Cardiac septum (tissue), 1 donor: ENCODE measurements at regions not wholly inside any gene's neighbourhood (a gene's known extent, or its start where the extent isn't known, plus 50 kb on each side); places are given as distances from the start of the nearest gene placed in this dataset.

Experiments
- DNase-seq: peaks from one replicate; pipeline ENCODE4 v3.0.0-alpha.2; 2020; ENCODE audit warnings: low spot score
- intact Hi-C: fragments of 100-400 bp; cut with DNase I; formaldehyde crosslinking; loops from one replicate; pipeline ENCODE4 v1.14.0; 2022
- donor health status: DM: no; HTN: no; CAD: no.

DNA sequence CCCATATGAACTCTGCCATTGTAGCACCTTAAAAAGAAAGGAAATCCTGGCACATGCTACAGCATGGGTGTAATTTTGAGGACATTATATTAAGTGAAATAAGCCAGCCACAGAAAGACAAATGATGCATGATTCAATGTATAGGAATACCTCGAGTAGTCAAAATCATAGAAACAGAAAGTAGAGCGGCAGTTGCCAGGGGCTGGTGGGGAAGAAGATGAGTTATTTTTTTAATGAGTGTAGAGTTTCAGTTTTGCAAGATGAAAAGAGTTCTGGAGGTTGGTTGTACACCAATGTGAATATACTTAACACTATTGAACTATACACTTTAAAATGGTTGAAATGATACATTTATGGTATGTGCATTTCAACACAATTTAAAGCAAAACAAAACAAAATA lies 133.0 kb downstream of the ZDHHC21 start:
- no peak for DNase-seq
- intact Hi-C loops = no loop called here

- DNase-seq = no peak
- intact Hi-C loops = no loop called here
Observed at GRCh38 chr9:14554886-14555285, 138.3 kb downstream of the ZDHHC21 start.

GRCh38 chr9:14547245-14548060 lies 145.8 kb downstream of the ZDHHC21 start:
- intact Hi-C loops = no loop called here
- no peak for DNase-seq

- no peak for DNase-seq
- intact Hi-C loops = no loop called here
Observed at GRCh38 chr9:14546693-14547092, 146.5 kb downstream of the ZDHHC21 start.

- DNase-seq = no peak
- intact Hi-C loops = no loop called here
Observed at GRCh38 chr9:14542071-14542470, 151.2 kb downstream of the ZDHHC21 start.

GRCh38 chr9:14538526-14538925 lies 154.7 kb downstream of the ZDHHC21 start:
- no peak for DNase-seq
- intact Hi-C loops = no loop called here

DNA sequence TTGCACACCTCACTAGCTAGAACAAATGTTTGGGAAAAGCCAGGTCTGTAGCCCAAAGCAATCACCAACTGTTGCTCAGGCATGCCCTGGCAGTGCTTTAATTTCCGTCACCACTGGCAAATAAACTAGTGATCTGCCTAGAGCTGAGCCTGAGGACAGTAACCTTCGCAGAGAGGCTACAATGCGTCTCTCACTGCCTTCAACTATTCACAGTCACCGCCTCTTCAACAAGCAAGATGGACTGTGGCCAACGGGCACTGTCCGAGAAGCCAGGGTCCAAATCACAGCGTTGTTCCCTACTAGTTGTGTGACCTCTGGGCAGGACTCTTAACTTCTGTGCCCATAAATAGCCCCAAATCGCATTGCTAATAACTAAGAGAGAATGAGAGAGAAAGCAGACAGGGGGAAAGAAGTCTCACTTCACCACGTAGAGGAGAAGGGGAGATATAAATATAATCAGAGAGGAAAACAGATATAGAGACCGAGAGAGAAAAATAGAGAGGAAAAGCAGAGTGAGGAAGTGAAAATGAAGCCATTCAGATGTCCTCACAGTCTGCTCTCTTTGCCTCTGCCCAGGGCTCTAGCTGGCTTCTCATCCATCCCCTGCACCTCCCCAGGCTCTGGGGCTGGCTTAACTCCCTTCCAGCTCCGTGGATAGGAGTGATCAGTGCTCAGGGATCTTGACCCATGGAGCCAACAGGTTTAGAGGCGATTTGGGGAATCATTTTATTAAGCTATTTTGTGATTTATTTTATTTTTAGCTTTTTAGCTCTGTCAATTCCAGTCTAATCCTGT lies 157.9 kb downstream of the ZDHHC21 start:
- DNase-seq = no peak
- intact Hi-C loops = no loop called here

DNA sequence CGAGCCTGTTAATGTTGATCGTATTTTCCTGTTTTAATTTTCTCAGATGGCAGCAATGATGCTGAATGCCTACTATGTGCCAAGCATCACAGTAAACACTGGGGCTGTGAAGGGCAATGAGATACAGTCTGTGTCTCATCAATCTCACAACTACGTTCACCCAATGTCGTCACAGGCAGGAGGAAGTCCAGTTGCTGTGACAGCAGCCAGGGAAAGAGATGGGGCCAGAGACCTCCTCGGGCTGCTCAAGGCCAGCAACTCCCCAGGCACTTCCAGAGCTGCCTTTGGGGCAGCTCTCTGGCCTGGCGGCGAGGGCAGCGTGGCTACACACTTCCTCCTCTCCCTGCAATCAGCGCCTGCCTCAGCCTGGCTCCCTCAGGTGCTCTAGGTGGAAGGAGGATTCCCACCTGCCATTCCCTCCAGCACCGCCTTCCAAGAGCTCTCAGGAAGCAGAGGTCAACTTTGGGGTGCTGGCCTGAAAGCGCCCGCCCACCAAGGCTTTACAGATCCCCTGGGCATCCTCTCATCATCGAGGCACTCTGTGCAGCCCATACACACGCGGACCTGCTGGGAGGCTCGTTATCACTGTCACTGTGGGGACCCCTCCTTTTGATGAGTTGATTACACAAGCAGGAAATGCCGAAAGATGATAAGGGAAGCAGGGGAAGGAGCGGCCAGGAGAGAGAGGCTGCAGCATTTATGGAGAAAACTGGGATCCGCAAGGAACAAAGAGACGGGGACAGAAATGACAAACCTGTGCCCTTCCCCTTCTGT lies 159.2 kb downstream of the ZDHHC21 start:
- DNase-seq = no peak
- intact Hi-C loops = no loop called here

GRCh38 chr9:14532456-14533115 lies 160.6 kb downstream of the ZDHHC21 start:
- intact Hi-C loops = no loop called here
- no peak for DNase-seq

GRCh38 chr9:14531341-14532269 lies 161.6 kb downstream of the ZDHHC21 start:
- DNase-seq = no peak
- intact Hi-C loops = no loop called here

DNA sequence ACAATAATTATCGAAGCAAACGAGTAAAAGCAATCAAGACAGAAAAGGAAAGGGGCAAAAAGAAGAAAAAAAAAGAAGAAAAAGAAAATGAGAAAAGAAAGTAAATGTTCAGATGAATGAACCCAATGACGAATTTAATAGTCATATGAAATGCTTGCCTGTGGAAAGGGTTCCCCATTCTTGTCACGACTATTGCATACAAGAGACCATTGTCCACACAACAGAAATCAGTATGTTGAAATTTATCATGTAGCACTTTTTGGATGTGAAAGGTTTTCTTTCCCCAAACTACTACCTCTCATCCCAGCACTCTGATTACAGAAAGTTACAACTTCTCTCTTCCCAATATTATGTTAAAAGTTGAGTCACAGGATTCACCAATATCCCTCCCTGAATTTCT lies 162.4 kb downstream of the ZDHHC21 start:
- no peak for DNase-seq
- intact Hi-C loops = no loop called here

GRCh38 chr9:14530366-14530765 lies 162.9 kb downstream of the ZDHHC21 start:
- intact Hi-C loops = no loop called here
- no peak for DNase-seq

GRCh38 chr9:14529629-14530028 lies 163.6 kb downstream of the ZDHHC21 start:
- intact Hi-C loops = no loop called here
- DNase-seq = no peak

DNA sequence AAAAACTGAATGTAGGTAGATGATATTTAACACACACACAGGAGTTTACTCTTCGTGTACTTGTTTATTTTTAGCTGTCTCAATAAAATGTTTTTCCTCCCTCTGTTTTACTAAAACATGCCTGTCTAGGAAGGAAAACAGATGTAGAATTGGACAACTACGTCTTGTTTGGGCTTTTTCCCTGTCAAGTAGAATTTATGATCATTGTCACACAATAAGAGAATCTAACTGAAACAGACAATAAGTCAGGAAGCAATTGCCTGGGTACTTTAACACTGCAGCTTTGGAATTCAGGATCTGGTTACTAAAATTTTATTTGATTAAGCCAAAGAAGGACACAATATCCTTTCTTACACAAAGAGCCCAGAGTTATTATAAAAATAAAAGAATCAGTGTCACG lies 164.2 kb downstream of the ZDHHC21 start:
- intact Hi-C loops = no loop called here
- no peak for DNase-seq

DNA sequence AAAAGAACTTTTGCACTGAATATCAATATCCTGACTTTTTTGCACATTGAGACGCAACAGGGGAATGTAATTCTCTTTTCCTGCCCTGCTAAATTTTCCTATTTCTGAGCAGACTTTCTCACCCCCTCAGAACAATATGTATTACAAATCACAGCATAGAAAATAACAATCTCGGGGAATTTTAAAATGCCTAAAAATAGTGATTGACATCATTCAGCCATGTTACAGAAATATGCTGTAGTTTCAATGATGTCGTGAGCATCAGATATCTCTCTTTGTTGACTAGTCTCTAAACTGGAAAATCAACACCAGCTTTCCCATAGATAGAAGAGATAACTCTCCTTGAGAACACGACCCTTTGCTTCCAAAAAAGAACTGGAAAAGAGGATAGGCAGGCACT lies 166.7 kb downstream of the ZDHHC21 start:
- intact Hi-C loops = no loop called here
- DNase-seq = no peak

DNA sequence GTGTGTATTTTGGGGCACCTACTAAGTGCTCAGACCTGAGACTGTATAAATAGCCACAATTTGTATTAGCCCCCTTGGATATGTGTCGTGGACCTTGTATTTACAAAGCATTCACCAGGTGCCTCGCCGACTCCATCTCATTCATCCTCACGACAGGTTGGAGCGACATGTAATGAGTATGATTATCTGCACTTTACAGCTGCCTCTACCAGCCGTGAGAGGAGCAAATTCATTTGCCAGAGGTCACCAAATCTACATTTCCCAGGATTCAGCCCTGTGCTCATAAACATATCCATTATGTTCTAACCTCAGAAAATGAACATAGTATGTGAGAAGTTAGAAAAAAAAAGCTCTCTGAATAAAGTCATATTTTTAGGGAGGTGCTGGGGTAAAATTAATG lies 167.4 kb downstream of the ZDHHC21 start:
- DNase-seq = no peak
- intact Hi-C loops = no loop called here

- intact Hi-C loops = no loop called here
- no peak for DNase-seq
Observed at GRCh38 chr9:14524873-14525515, 168.2 kb downstream of the ZDHHC21 start.

- DNase-seq = no peak
- intact Hi-C loops = no loop called here
Observed at GRCh38 chr9:14523545-14523944, 169.7 kb downstream of the ZDHHC21 start.
